ENCODE measurements at regions not wholly inside any gene's neighbourhood (a gene's known extent, or its start where the extent isn't known, plus 50 kb on each side); places are given as distances from the start of the nearest gene placed in this dataset.
A peak's percentile ranks its signal among the peaks of the same experiment; 100 is the strongest.

DNA sequence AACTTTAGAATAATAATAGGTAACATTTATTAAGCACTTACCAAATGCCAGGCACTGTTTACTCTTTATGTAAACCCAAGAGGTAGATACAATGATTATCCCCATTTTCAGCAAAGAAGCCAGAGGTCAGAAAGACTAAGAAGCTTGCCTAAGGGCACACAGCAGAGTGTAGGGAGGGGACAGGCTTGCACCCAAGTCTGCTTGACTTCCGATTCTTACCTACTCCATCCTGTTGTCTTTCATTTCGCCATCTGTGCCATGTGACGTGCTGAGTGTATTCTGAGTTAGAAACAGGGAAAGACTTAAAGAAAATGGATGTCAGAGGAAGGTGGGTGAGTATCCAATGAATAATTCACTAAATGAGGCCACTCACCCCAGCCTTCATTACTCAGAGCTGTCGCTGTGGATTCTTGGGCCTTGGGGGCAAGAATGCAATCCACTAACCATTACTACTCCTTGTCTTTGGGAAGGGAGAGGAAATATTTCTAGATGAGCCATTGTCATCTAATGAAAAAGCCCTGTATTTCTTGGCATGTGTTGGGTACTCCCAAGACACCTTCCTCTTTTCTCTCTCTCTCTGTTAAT is 76.4 kb upstream of the BCL11A start:
- no peak for DNase-seq (ENCODE audit: low read depth, low spot score)
- no peak for TF ChIP-seq CTCF (IDR thresholded peaks at IDR 0.05; ENCODE audit: insufficient read depth, low read length, missing control alignments)
- CTCF ChIA-PET: no interaction called here
- POLR2A ChIA-PET: no interaction called here
- no peak overlapping the region for H3K4me3 ChIP-seq (ENCODE audit: low read depth, low read length)

DNA sequence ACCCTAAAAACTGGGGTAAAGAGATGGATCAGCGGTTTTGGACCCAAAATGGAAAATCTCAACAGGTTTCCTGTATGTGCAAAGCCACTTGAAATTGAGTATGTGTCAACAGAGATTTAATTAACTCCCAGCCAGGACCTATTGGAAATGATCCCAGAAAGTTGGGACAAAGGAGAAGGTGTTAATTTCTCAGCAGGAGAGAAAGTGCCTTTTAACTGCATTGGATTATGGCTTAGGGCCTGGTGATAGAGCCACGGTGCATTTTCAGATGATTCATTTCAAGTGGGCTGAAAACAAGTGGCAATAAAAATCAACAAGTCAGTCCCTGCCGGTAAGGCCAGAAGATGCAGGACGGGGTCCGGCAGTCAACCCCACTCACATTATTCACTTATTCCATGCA is 80.2 kb upstream of the BCL11A start:
- no peak for TF ChIP-seq CTCF (IDR thresholded peaks at IDR 0.05; ENCODE audit: insufficient read depth, low read length, missing control alignments)
- H3K4me3 ChIP-seq (ENCODE audit: low read depth, low read length): no peak overlapping the region
- no peak for DNase-seq (ENCODE audit: low read depth, low spot score)
- POLR2A ChIA-PET: no interaction called here
- CTCF ChIA-PET: interaction anchor here (1.0 kb wide), 1 partner anchor 9 kb away, joined by 3 read pairs; no protein-coding TSS in a partner anchor

DNA sequence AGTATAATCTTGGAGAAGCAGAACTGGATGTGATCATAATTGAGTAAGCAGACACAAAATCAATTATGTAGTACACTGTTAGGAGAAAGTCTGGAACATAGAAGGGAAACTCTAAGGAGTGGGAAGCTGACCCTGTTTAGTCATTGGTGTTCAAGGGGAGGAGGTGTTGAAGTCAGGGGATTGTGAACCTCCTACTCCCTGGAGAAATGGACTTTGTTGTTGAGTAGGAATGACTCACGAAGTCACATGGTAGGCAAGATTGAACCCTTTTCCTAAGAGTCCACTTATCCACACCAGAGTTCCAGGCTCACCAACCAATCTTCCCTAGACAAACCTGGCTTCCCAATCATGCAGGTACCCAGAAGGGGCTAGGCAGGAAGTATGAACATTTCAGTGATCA is 81.0 kb upstream of the BCL11A start:
- DNase-seq (ENCODE audit: low read depth, low spot score): no peak
- CTCF ChIA-PET: interaction anchor here (1.0 kb wide), 1 partner anchor 9 kb away, joined by 3 read pairs; no protein-coding TSS in a partner anchor
- TF ChIP-seq CTCF (IDR thresholded peaks at IDR 0.05; ENCODE audit: insufficient read depth, low read length, missing control alignments): no peak
- H3K4me3 ChIP-seq (ENCODE audit: low read depth, low read length): no peak overlapping the region
- POLR2A ChIA-PET: no interaction called here

GRCh38 chr2:60641811-60642788 is 88.6 kb upstream of the BCL11A start:
- H3K4me3 ChIP-seq (ENCODE audit: low read depth, low read length): no peak overlapping the region
- no peak for DNase-seq (ENCODE audit: low read depth, low spot score)
- TF ChIP-seq CTCF (IDR thresholded peaks at IDR 0.05; ENCODE audit: insufficient read depth, low read length, missing control alignments): peak; percentile 43
- CTCF ChIA-PET: interaction anchor here (0.7 to 2.3 kb wide), 10 partner anchors 8 to 63 kb away, joined by 3 to 14 read pairs (median 4); no protein-coding TSS in a partner anchor
- POLR2A ChIA-PET: no interaction called here

DNA sequence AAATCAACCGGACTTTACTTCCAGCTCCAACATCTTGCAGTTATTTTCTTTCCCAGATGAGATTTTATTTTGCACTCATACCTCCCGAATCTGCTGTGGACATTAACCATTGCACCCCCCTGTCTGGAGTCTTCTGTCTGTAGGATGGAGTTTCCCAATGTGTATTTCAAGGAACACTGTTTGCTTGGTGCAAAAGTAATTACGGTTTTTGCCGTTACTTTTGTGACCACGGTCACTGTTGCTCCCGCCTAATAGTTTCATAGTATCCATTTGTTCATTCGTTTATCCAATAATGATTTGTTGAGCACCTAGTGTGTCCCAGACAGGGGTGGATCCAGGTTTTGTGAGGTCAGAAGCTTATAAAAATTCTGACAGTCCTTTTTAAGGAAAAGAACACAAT is 90.3 kb upstream of the BCL11A start:
- no peak for DNase-seq (ENCODE audit: low read depth, low spot score)
- ChIA-PET CTCF (interaction anchor here (0.8 to 2.3 kb wide), 7 partner anchors 8 to 356 kb away, joined by 3 to 14 read pairs (median 3); no protein-coding TSS in a partner anchor), POLR2A (no interaction called here)
- H3K4me3 ChIP-seq (ENCODE audit: low read depth, low read length): no peak overlapping the region
- no peak for TF ChIP-seq CTCF (IDR thresholded peaks at IDR 0.05; ENCODE audit: insufficient read depth, low read length, missing control alignments)

GRCh38 chr2:60644951-60645350 is 91.5 kb upstream of the BCL11A start:
- no peak overlapping the region for H3K4me3 ChIP-seq (ENCODE audit: low read depth, low read length)
- no peak for DNase-seq (ENCODE audit: low read depth, low spot score)
- CTCF ChIA-PET: interaction anchor here (1.4 kb wide), 1 partner anchor 30 kb away, joined by 7 read pairs; no protein-coding TSS in a partner anchor
- POLR2A ChIA-PET: no interaction called here
- TF ChIP-seq CTCF (IDR thresholded peaks at IDR 0.05; ENCODE audit: insufficient read depth, low read length, missing control alignments): no peak
